ENCODE measurements at regions not wholly inside any gene's neighbourhood (a gene's known extent, or its start where the extent isn't known, plus 50 kb on each side); places are given as distances from the start of the nearest gene placed in this dataset.

GRCh38 chr13:74194846-74195245, 60.6 kb upstream of the KLF12 start:
- TF ChIP-seq, protein P1, sequence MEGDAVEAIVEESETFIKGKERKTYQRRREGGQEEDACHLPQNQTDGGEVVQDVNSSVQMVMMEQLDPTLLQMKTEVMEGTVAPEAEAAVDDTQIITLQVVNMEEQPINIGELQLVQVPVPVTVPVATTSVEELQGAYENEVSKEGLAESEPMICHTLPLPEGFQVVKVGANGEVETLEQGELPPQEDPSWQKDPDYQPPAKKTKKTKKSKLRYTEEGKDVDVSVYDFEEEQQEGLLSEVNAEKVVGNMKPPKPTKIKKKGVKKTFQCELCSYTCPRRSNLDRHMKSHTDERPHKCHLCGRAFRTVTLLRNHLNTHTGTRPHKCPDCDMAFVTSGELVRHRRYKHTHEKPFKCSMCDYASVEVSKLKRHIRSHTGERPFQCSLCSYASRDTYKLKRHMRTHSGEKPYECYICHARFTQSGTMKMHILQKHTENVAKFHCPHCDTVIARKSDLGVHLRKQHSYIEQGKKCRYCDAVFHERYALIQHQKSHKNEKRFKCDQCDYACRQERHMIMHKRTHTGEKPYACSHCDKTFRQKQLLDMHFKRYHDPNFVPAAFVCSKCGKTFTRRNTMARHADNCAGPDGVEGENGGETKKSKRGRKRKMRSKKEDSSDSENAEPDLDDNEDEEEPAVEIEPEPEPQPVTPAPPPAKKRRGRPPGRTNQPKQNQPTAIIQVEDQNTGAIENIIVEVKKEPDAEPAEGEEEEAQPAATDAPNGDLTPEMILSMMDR (IDR thresholded peaks at IDR 0.05) = no peak
- Histone ChIP-seq H3K27ac (no peak overlapping the region), H3K9me3 (no peaks in the 10 kb centered on the region), H3K4me1 (no peaks in the 10 kb centered on the region), H3K27me3 (no peaks in the 10 kb centered on the region), H3K4me3 (no peak overlapping the region), H3K36me3 (no peaks in the 10 kb centered on the region)
- no peak for DNase-seq (ENCODE audit: low spot score)

DNA sequence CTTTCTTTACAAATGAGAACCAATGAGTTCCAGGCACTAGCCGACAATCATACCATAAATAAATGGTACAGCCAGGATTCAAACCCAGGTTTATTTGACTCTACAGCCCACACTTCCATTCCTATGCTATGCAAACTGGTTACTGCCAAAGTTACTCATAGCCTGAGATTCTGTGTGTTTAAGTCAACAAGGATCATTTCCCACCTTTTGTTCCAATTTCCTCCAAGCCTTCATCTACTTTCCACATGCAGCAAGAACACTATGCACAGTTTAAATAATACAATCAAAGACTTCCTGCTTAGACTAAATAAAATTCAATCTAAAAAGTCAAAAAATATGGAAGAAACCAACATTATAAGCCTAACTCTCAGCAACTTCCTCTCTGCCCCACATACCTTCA, 59.2 kb upstream of the KLF12 start:
- Histone ChIP-seq H3K27me3 (no peaks in the 10 kb centered on the region), H3K36me3 (no peaks in the 10 kb centered on the region), H3K27ac (no peak overlapping the region), H3K4me3 (no peak overlapping the region), H3K9me3 (no peaks in the 10 kb centered on the region), H3K4me1 (no peaks in the 10 kb centered on the region)
- DNase-seq (ENCODE audit: low spot score) = no peak
- TF ChIP-seq, protein P1 (IDR thresholded peaks at IDR 0.05) = no peak

GRCh38 chr13:74191410-74191809, 57.2 kb upstream of the KLF12 start:
- TF ChIP-seq, protein P1 (IDR thresholded peaks at IDR 0.05) = no peak
- DNase-seq (ENCODE audit: low spot score) = no peak
- Histone ChIP-seq H3K27ac (no peak overlapping the region), H3K9me3 (no peaks in the 10 kb centered on the region), H3K4me3 (no peak overlapping the region), H3K36me3 (no peaks in the 10 kb centered on the region), H3K27me3 (no peaks in the 10 kb centered on the region), H3K4me1 (peaks cover 0 to 6% of the 10 kb centered on the region in 2 donors)

DNA sequence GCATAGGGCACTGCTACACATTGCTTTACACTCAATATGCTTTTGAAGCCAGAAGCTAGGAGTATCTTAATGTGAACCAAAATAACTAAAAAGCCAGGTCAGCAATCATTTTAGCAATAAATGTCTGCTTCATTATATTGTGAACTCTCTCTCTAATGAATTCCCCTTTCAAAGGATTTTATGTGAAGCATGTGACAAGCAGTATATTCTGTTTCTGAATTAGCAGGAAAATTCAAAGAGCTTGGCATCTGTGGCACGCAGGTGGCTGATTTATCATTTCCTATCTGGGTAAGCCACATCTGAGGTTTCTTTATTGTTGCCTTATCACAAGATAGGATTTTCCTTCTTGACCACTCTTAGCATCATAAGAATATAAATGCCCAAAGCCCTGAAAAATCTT, 56.8 kb upstream of the KLF12 start:
- no peak overlapping the region for H3K27ac ChIP-seq
- DNase-seq (ENCODE audit: low spot score) = no peak
- H3K27me3 ChIP-seq = no peaks in the 10 kb centered on the region
- no peak overlapping the region for H3K4me3 ChIP-seq
- H3K36me3 ChIP-seq = no peaks in the 10 kb centered on the region
- no peaks in the 10 kb centered on the region for H3K9me3 ChIP-seq
- H3K4me1 ChIP-seq = peaks cover 0 to 6% of the 10 kb centered on the region in 2 donors
- TF ChIP-seq, protein P1 (IDR thresholded peaks at IDR 0.05) = no peak

DNA sequence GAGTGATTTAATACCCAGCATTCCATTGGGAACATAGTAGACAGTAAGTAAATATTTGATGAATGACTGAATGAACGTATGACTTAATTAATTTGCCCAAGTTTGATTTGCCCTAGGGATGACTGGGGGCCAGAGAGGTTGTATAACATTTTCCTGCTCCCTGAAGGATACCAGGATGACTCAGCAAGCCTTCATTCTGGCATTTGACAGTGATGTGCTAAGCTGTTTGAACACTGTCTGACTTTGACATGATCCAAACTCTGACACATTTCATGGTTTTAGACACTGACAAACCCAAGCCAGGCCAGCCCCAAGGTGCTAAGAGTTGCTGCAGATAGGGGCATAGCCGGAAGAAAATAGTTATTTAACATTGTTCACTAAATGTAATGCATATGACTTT, 53.4 kb upstream of the KLF12 start:
- DNase-seq (ENCODE audit: low spot score) = no peak
- H3K4me3 ChIP-seq = no peak overlapping the region
- no peaks in the 10 kb centered on the region for H3K9me3 ChIP-seq
- peaks cover 0 to 6% of the 10 kb centered on the region in 2 donors for H3K4me1 ChIP-seq
- no peaks in the 10 kb centered on the region for H3K27me3 ChIP-seq
- H3K27ac ChIP-seq = no peak overlapping the region
- no peaks in the 10 kb centered on the region for H3K36me3 ChIP-seq
- TF ChIP-seq, protein P1 (IDR thresholded peaks at IDR 0.05) = no peak

DNA sequence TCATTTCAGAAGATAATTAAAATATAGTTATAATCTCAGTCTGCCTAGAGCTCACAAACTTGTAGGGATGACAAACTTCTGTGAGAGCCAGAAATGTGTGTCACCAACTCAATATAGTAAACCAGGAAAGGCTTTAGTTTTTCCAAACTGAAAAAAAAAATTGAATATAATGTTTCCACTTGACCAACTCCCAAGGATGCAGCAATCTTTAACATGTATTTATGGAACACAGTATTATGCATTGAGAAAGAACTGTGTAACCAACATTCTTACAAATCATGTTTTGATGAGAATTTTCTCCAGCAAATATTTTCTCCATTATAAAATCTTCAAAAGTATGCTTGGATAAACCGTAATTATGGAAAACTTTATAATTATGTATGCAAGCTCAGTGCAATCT, 50.1 kb upstream of the KLF12 start:
- Histone ChIP-seq H3K4me3 (no peak overlapping the region), H3K36me3 (no peaks in the 10 kb centered on the region), H3K27me3 (no peaks in the 10 kb centered on the region), H3K9me3 (no peaks in the 10 kb centered on the region), H3K27ac (no peak overlapping the region), H3K4me1 (peaks cover 0 to 6% of the 10 kb centered on the region in 2 donors)
- DNase-seq (ENCODE audit: low spot score) = no peak
- TF ChIP-seq, protein P1 (IDR thresholded peaks at IDR 0.05) = no peak
